ENCODE measurements at regions not wholly inside any gene's neighbourhood (a gene's known extent, or its start where the extent isn't known, plus 50 kb on each side); places are given as distances from the start of the nearest gene placed in this dataset.

DNA sequence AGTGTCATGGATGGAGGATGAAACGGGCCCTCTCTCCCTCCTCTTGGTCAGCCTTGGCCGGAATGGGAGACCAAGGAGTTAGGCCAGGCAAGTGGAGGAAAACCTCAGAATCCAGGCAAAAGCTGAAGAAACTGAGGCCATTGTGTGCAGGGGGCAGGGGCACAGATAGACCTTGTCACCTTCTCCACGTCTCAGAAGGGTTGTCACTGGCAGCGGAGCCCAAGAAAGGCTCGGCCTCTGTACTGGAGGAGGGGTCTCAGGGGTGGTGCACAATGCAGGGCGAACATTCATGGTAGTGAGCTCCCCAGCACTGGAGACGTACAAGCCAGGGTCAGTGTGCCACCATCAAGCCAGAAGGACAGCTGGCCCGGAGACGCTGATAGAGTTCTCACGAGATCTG, 139.5 kb downstream of the CPZ start:
- no peak for TF ChIP-seq SNAI2 (CRISPR knock-in tag; IDR thresholded peaks at IDR 0.05)
- ATAC-seq: no peak

DNA sequence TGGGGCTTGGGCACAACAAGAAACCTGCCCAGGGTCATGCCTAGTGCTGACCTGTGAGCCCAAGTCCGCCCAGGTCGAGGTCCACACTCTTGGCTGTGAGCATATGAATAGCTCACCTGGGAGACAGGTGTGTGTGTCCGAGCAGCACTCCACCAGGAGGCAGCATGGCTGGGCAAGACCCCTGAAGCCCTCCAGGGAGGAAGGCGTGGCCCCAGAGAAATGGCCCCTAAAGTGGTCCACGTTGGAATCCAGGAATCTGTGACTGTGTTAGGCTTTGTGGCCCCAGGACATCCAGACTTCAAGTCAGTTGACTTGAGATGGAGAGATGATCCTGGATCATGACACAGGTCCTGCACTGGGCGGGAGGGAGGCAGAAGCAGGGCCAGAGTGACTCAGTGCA, 138.8 kb downstream of the CPZ start:
- TF ChIP-seq TOX (CRISPR knock-in tag; IDR thresholded peaks at IDR 0.05; ENCODE audit: borderline replicate concordance) (no peak), ZFP3 (CRISPR knock-in tag; IDR thresholded peaks at IDR 0.05) (no peak), GLIS3 (CRISPR knock-in tag; IDR thresholded peaks at IDR 0.05) (no peak), ZFP30 (CRISPR knock-in tag; IDR thresholded peaks at IDR 0.05) (no peak), PPARA (CRISPR knock-in tag; IDR thresholded peaks at IDR 0.05; ENCODE audit: borderline replicate concordance) (no peak), ZNF70 (CRISPR knock-in tag; IDR thresholded peaks at IDR 0.05) (no peak), SNAI2 (CRISPR knock-in tag; IDR thresholded peaks at IDR 0.05) (no peak), ZC3H10 (CRISPR knock-in tag; IDR thresholded peaks at IDR 0.05) (no peak), ZNF8 (CRISPR knock-in tag; IDR thresholded peaks at IDR 0.05) (no peak), OSR1 (CRISPR knock-in tag; IDR thresholded peaks at IDR 0.05) (no peak), ARNTL (CRISPR knock-in tag; IDR thresholded peaks at IDR 0.05; ENCODE audit: borderline replicate concordance, low read depth) (no peak)
- TF ChIP-seq, protein P1, sequence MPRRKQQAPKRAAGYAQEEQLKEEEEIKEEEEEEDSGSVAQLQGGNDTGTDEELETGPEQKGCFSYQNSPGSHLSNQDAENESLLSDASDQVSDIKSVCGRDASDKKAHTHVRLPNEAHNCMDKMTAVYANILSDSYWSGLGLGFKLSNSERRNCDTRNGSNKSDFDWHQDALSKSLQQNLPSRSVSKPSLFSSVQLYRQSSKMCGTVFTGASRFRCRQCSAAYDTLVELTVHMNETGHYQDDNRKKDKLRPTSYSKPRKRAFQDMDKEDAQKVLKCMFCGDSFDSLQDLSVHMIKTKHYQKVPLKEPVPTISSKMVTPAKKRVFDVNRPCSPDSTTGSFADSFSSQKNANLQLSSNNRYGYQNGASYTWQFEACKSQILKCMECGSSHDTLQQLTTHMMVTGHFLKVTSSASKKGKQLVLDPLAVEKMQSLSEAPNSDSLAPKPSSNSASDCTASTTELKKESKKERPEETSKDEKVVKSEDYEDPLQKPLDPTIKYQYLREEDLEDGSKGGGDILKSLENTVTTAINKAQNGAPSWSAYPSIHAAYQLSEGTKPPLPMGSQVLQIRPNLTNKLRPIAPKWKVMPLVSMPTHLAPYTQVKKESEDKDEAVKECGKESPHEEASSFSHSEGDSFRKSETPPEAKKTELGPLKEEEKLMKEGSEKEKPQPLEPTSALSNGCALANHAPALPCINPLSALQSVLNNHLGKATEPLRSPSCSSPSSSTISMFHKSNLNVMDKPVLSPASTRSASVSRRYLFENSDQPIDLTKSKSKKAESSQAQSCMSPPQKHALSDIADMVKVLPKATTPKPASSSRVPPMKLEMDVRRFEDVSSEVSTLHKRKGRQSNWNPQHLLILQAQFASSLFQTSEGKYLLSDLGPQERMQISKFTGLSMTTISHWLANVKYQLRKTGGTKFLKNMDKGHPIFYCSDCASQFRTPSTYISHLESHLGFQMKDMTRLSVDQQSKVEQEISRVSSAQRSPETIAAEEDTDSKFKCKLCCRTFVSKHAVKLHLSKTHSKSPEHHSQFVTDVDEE (CRISPR knock-in tag; IDR thresholded peaks at IDR 0.05): no peak
- TF ChIP-seq, protein P2, sequence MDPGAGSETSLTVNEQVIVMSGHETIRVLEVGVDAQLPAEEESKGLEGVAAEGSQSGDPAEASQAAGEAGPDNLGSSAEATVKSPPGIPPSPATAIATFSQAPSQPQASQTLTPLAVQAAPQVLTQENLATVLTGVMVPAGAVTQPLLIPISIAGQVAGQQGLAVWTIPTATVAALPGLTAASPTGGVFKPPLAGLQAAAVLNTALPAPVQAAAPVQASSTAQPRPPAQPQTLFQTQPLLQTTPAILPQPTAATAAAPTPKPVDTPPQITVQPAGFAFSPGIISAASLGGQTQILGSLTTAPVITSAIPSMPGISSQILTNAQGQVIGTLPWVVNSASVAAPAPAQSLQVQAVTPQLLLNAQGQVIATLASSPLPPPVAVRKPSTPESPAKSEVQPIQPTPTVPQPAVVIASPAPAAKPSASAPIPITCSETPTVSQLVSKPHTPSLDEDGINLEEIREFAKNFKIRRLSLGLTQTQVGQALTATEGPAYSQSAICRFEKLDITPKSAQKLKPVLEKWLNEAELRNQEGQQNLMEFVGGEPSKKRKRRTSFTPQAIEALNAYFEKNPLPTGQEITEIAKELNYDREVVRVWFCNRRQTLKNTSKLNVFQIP (CRISPR knock-in tag; IDR thresholded peaks at IDR 0.05; ENCODE audit: borderline replicate concordance, low read depth): no peak
- ATAC-seq: no peak

DNA sequence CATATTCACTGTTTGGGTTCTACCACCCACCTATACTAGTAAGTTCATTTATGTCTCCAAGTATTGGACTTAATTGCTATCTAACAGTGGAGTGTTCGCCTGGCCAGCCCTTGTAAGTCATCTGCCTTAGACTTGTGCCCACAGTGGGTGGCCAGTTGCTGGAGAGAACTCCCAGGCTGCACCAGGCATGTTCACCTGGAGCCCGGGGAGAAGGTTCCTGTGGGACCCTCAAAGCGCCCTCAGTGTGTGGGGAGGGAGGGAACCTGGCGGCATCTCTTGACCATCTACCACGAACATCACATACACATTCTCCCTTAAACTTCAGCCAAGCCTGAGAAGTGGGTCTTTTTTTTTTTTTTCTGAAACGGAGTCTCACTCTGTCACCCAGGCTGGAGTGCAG, 138.1 kb downstream of the CPZ start:
- no peak for ATAC-seq
- no peak for TF ChIP-seq ZNF8 (CRISPR knock-in tag; IDR thresholded peaks at IDR 0.05)
- no peak for TF ChIP-seq SNAI2 (CRISPR knock-in tag; IDR thresholded peaks at IDR 0.05)
- no peak for TF ChIP-seq ESRRG (CRISPR knock-in tag; IDR thresholded peaks at IDR 0.05)
- TF ChIP-seq ZFP3 (CRISPR knock-in tag; IDR thresholded peaks at IDR 0.05): no peak
- no peak for TF ChIP-seq CSDC2 (CRISPR knock-in tag; IDR thresholded peaks at IDR 0.05)
- no peak for TF ChIP-seq ZNF70 (CRISPR knock-in tag; IDR thresholded peaks at IDR 0.05)
- TF ChIP-seq TCF4 (CRISPR knock-in tag; IDR thresholded peaks at IDR 0.05; ENCODE audit: borderline replicate concordance): no peak
- TF ChIP-seq PPARA (CRISPR knock-in tag; IDR thresholded peaks at IDR 0.05; ENCODE audit: borderline replicate concordance): no peak
- TF ChIP-seq CSRNP3 (CRISPR knock-in tag; IDR thresholded peaks at IDR 0.05): no peak
- no peak for TF ChIP-seq BACH2 (CRISPR knock-in tag; IDR thresholded peaks at IDR 0.05; ENCODE audit: borderline replicate concordance)
- TF ChIP-seq ARNTL (CRISPR knock-in tag; IDR thresholded peaks at IDR 0.05; ENCODE audit: borderline replicate concordance, low read depth): no peak
- TF ChIP-seq CREB5 (CRISPR knock-in tag; IDR thresholded peaks at IDR 0.05; ENCODE audit: low read depth): no peak
- no peak for TF ChIP-seq ISL1 (CRISPR knock-in tag; IDR thresholded peaks at IDR 0.05)
- TF ChIP-seq ZC3H10 (CRISPR knock-in tag; IDR thresholded peaks at IDR 0.05): no peak
- no peak for TF ChIP-seq TOX (CRISPR knock-in tag; IDR thresholded peaks at IDR 0.05; ENCODE audit: borderline replicate concordance)

DNA sequence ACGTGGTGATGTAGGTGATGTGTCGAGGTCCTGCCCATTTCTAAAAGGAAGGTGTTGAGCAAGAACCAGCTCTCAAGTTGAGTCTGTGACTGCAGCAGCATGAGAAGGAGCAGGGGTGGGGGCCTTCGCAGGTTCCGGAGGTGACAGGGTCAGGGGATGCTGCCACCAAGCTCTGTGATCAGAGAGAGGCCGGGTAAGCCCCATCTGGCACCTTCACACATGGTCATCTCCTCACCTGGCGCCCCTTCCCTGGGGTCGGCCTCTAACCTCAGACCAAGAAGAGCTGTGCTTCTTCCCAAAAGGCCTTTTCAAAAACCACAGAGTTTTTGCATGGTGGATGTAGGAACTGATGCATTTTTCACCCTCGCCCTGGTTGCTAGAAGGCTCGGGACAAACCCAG, 137.6 kb downstream of the CPZ start:
- TF ChIP-seq CSRNP3 (CRISPR knock-in tag; IDR thresholded peaks at IDR 0.05) (no peak), ZNF565 (CRISPR knock-in tag; conservative IDR thresholded peaks at IDR 0.05; ENCODE audit: low read depth) (no peak), RARB (CRISPR knock-in tag; IDR thresholded peaks at IDR 0.05) (no peak)
- TF ChIP-seq, protein P2 (CRISPR knock-in tag; IDR thresholded peaks at IDR 0.05; ENCODE audit: borderline replicate concordance, low read depth): no peak
- TF ChIP-seq, protein P3, sequence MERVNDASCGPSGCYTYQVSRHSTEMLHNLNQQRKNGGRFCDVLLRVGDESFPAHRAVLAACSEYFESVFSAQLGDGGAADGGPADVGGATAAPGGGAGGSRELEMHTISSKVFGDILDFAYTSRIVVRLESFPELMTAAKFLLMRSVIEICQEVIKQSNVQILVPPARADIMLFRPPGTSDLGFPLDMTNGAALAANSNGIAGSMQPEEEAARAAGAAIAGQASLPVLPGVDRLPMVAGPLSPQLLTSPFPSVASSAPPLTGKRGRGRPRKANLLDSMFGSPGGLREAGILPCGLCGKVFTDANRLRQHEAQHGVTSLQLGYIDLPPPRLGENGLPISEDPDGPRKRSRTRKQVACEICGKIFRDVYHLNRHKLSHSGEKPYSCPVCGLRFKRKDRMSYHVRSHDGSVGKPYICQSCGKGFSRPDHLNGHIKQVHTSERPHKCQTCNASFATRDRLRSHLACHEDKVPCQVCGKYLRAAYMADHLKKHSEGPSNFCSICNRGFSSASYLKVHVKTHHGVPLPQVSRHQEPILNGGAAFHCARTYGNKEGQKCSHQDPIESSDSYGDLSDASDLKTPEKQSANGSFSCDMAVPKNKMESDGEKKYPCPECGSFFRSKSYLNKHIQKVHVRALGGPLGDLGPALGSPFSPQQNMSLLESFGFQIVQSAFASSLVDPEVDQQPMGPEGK (CRISPR knock-in tag; IDR thresholded peaks at IDR 0.05; ENCODE audit: borderline replicate concordance): no peak
- ATAC-seq: no peak
